Astrocyte of the cerebellum (primary cell): ENCODE measurements at regions not wholly inside any gene's neighbourhood (a gene's known extent, or its start where the extent isn't known, plus 50 kb on each side); places are given as distances from the start of the nearest gene placed in this dataset.

ENCODE experiments used
- DNase-seq: peaks from one replicate; pipeline ENCODE4 v3.0.0-alpha.2; 2011; ENCODE audit warnings: low read depth
- H3K4me3 ChIP-seq: 2 replicates; pipeline ENCODE4 v1.5.1; 2011; ENCODE audit warnings: mild to moderate bottlenecking, low read depth, low read length, moderate library complexity
- in situ Hi-C: cut with HindIII; loops from 2 replicates; pipeline ENCODE4 v1.10.0; 2017; ENCODE audit warnings: low sequenced_read_pairs
- TF ChIP-seq, protein P1 (sequence below): IDR thresholded peaks from 2 replicates; pipeline ENCODE4 v1.5.1; 2012; ENCODE audit warnings: low read length, low read depth, moderate library complexity, mild to moderate bottlenecking; ENCODE audit errors: missing control alignments

DNA sequence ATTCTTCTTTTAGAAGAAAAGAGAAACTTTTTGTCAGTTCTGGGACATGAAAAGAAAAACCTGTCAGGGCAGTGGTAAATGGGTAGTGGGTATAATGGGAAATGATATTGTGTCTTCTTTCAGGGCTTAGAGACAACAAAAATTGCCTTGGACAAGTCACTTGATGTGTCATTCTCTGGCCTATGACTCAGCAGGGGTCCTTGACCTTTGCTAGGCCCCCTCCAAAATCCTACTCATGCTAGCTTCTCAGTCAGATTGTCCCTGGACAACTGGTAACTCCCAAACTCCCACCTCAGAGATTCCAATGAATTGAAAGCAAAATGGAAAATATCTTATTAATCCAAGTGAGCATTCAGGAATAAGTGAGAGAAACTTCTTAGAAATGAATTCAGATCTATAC lies 258.8 kb upstream of the SPRY2 start:
- in situ Hi-C loops = no loop called here
- no peak for DNase-seq
- H3K4me3 ChIP-seq = no peak overlapping the region
- TF ChIP-seq, protein P1, sequence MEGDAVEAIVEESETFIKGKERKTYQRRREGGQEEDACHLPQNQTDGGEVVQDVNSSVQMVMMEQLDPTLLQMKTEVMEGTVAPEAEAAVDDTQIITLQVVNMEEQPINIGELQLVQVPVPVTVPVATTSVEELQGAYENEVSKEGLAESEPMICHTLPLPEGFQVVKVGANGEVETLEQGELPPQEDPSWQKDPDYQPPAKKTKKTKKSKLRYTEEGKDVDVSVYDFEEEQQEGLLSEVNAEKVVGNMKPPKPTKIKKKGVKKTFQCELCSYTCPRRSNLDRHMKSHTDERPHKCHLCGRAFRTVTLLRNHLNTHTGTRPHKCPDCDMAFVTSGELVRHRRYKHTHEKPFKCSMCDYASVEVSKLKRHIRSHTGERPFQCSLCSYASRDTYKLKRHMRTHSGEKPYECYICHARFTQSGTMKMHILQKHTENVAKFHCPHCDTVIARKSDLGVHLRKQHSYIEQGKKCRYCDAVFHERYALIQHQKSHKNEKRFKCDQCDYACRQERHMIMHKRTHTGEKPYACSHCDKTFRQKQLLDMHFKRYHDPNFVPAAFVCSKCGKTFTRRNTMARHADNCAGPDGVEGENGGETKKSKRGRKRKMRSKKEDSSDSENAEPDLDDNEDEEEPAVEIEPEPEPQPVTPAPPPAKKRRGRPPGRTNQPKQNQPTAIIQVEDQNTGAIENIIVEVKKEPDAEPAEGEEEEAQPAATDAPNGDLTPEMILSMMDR = no peak

DNA sequence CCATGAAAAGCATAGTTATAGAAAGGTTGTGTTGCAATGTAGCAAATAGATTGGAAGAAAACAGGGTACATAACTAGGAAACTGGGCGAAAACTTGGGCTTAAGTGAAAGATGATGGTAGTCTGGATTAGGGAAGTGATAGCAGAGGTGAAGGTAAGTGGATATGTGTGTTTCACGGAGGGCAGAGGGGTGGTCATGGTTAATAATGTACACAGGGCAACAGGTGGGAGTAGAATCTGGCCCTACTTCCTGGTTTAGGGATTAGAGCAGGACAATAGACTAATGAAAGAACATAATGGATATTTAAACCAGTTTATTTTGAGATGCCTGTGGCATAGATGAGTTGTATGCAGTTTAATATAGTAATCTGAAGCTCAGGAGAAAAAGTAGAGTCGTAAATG lies 257.3 kb upstream of the SPRY2 start:
- H3K4me3 ChIP-seq = no peak overlapping the region
- TF ChIP-seq, protein P1 = no peak
- in situ Hi-C loops = no loop called here
- no peak for DNase-seq

DNA sequence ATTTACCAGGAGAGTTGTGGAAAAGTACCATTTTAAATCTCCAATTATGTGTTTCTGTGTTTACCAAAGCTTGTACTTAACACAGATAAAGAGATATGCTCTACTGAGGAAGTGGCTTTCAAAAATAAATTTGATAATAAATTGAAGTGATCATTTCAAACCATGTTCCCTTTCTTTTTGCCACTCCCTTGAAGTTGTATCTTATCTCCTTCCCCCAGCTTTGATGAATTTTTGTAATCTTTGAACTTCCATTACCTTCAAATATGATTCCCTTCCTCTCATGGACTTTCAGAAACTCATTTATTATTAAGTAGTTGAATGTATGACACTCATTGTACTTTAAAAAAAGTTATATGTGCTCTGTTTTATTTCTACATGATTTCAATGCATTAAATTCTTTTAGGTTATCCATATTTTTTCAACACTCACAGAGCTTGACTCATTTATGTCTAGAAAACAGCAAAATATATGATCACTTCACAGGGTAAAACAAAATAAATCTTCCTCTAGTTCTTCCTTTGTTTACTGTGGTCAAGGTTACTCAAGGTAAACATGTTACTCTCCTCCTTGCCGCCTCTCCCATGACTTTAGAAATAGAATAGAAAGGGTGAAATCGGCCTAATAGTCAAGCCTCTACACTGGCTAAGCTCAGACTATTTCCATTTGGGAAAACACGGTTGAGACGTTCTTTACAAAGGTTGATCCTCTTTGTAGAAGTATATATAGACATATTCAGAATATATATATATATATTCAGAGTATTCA lies 251.2 kb upstream of the SPRY2 start:
- in situ Hi-C loops = no loop called here
- no peak overlapping the region for H3K4me3 ChIP-seq
- TF ChIP-seq, protein P1 = no peak
- no peak for DNase-seq

DNA sequence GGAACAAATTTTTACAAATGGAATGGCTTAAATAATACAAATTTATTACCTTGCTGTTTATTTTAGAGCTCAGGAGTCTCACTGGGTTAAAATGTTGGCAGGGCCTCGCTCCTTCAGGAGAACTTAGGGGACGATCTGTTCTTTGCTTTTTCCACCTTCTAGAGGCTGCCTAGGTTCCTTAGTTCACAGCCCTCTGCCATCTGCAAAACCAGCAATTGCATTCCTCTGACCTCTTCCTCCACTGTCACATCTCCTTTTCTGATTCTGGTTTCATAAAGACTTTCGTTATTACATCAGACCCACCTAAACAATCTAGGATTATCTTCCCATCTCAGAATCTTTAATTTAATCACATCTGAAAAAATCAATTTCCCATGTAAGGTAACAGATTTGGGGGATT lies 249.6 kb upstream of the SPRY2 start:
- DNase-seq = no peak
- TF ChIP-seq, protein P1 = no peak
- in situ Hi-C loops = no loop called here
- no peak overlapping the region for H3K4me3 ChIP-seq

DNA sequence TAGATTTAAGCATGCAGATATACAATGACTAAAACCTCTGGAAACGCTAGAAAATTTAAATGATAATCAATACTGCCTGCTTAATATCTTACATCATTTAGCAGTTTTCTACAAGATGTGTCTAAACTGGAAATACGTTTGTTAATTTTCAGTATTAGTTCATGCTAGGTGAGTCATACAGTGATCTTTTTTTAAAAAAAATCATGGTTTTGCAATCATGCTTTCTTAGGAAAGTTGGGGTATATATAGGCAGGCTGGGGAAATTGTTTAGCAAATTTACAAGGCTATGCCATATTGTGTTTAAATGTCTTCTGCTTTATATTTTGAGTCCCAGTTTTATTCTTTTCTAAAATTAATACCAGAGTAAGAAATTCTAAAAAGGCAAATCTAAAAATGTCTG lies 245.4 kb upstream of the SPRY2 start:
- no peak overlapping the region for H3K4me3 ChIP-seq
- in situ Hi-C loops = no loop called here
- DNase-seq = no peak
- TF ChIP-seq, protein P1 = no peak

DNA sequence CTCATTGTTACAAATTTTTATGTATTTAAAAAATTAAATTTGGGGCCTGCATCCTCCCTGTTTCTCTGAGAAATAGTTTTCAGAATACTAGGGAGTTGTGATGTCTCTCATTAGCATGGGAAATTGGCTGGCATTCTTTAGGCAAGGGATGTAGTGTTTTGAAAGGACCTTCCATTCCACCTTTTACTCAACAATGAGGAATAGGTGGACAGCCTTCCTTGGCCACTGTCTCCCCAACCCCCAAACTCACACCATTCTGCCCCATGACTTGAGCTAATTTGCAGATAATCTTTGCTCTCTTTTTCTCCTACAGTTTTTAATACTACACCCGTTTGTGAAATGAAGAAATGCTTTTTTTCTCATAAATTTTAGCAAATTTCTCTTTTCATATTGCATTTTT lies 244.6 kb upstream of the SPRY2 start:
- DNase-seq = no peak
- in situ Hi-C loops = no loop called here
- TF ChIP-seq, protein P1 = no peak
- no peak overlapping the region for H3K4me3 ChIP-seq
